AML-193 (cell line): ENCODE measurements at regions not wholly inside any gene's neighbourhood (a gene's known extent, or its start where the extent isn't known, plus 50 kb on each side); places are given as distances from the start of the nearest gene placed in this dataset.

Source experiments
- DNase-seq, 2 experiments: peaks; one replicate each; lab custom pipeline; 2025; lab: John Stamatoyannopoulos, UW

DNA sequence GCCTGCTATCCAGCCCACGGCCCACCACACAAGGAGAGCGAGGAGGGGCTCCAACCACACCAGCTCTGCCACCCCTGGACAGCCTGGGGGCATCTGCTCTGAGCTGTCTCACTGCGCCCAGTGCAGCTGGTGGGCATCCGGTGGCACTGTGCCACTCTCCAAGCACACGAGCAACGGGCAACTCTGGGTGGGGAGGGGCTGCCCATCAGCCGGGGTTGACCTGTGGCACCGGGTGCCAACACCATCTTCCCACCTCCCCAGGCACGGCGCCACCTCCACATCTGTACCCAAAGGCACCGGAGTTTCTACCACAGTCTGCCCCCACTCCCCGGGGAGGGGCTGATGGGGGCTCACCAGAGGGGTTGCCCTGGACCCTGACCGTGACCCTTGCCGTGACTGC is 241.8 kb downstream of the RBFOX3 start:
- DNase-seq = no peak

DNA sequence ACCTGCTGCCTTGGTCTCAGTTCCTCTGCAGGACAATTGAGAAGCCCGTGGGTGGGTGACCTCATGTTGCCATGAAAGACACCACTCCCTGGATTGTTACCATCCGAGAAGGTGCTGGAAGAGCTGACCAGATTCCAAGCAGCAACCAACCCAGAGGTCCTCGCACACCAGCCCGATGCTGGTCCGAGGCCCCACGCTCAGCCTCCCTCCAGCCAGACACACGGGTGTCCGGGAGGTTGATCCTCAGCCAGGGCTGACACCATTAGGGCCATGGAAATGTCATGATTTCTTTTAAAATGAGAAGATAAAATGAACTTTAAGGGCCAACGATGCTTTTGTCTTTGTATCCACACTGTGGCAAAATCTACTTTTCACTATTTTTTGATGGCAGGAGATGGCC is 242.3 kb downstream of the RBFOX3 start:
- DNase-seq = no peak

DNA sequence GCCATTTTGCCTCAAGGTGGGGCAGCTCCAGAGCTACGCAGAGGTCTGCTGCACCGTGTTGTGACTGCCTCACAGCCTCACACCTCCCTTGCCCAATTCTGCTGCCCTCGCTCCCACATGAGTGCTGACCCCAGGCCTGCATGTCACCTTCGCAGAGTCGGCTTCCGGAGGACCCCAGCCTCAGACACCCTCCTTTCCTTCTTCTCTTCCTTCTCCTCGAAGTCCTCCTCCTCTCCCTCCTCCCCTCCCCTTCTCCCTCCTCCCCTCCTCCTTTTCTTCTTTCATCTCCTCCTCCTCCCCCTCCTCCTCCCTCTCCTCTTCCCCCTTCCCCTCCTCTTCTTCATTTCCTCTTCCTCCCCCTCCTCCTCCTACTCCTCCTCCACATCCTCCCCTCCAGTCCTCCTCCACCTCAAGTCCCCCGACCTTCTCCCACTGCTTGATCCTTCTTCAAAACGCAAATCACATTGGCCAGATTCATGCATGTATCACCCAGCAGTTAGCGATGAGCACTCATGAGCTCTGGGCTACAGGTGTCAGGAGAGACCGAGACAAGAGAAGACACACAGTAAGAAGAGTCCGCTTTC is 243.8 kb downstream of the RBFOX3 start:
- no peak for DNase-seq

DNA sequence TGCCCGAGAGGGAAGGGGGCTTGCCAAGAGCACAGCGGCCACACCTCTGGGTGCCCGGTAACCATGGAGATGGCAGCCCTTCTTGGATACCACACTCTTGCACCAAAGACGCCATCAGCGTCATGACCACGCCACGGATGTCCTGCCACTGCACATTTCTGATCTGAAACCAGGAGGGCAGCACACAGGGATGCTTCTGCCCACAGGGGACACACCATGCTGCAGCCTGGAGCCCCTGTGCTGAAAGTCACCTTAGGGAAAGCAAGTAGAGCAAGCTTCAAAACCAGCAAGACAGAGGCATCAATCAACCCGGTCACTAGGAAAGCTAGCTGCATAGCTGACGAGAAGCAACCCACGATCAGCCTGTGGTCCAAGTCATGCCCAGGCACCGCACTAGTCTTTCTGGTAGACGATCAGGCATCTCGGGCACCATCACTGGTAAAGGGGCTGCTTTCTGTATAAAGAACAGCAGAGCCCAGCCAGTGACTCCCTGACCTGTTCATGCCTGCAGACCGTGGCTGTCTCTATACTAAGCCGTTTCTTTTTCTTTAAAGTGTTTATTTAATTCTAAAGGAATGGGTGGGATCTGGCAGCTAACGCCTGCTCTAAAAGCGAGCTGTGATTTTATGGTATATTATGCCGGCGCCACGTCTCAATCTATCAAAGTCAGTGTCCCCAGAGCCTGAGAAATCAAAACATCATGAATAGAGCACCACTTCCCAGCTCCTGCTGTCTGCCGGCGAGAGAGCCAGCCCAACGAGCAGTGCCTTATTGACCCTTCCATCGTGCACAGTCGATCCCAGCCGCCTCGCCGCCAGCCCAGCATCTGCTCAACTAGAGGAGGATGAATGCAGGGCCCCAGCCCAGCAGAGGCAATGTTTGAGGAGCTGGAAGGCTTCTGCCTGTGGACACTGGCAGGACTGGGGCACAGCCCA is 244.7 kb downstream of the RBFOX3 start:
- DNase-seq = no peak

DNA sequence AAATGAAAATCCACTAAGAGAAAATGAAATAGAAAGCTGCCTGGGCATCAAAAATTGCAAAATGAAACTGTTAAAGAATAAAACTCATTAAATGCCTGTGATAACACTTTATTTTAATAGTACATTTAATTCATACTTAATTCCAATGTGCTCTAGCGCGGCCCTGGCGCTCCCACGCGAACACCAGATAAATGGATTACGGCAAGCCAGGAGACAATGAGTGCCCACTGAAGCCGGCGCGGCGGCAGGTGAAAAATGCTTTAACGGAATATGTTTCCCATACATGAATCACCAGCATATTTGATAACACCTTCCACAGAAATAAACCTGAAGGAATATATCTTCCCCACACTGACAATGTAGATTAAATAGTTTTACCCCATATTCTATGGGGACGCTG is 245.5 kb downstream of the RBFOX3 start:
- DNase-seq = no peak

DNA sequence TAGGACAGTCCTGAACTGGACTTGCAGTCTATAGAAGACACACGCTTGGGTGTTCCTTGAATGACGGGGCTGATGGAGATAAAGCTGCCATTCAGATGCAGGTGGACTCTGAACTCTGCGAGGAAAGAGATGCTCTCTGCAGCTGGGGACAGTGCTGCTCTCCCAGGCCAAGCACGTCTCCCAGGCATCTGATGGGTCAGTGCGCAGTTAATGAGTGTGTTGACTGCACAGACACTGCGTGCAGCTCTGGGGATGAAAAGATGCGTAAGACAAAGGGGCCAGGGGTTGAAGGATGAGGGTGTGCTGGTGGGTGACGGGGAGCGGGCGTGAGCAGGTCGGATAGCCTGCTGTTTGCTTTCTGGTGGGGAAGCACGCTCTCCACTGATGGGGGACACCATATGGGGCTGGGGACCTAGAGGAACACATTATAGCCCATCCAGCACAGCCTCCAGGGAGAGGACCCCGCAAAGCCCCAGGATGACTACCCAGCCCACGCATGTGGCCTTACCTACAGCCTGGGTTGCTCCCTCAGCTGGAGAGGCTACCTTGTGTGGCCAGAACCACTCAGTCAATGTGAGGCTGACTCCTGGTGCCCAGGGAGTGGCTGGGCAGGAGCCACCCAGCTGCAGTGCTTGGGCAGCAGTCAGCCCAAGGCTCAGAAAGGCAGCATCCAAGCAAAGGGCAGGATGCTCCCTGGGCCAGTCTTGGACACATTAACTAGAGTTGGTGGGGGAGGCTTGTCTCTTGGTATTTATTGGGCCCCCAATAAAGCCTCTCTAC is 246.3 kb downstream of the RBFOX3 start:
- DNase-seq = no peak

DNA sequence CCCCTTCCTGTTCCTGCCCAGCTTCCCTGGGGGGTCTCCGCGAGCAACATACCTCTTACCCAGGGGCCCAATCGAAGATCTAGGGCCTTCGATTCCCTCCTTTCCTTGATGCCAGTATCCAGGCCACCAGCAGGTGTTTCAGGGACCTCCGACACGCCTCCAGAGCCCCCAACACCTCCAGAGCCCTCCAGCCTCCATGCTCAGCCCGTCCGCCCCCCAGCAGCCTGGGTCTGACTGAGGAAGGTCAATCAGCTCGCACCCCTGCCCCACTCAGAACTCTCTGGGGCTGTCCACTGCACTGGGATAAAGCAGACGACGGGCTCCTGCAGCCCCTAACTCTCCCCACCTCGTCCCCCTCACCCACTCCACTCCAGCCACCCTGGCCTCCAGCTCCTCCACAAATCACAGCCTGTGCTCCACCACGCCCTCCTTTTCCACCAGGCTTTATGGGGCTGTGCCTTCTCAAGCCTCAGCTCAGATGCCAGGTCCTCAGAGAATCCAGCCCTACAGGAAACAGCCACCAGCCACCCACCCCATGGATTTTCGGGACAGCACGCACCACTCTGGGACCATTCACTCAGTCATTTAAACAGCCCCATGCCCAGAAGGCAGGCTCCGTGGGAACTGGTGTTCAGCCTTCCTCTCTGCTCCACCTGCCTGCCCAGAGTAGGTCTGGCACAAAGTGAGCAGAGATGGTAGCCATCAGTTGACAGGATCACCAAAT is 247.1 kb downstream of the RBFOX3 start:
- no peak for DNase-seq

DNA sequence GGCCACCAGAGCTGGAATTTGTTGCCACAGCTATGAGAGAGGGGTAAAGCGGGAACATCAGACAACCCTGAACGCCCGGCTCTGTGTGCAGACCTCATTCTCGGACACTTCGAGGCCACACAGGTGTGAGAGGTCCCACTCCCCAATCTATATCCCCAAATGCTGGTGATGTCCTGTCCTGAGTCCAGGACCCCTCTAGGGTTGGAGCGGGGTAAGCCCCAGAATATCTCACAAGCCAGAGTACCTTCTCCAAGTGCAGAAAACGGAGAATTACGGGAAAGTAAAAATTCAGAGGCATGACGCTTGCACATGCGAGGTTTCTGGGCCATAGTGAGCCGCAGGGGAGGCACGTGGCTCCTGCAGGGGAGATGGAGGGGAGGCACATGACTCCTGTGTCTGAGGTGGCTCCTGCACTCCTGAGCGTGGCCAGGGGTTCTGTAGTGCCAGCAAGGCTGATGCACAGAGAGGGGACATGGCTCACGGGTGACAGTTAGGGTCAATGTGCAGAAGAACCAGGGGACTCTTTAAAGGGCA is 248.0 kb downstream of the RBFOX3 start:
- no peak for DNase-seq

DNA sequence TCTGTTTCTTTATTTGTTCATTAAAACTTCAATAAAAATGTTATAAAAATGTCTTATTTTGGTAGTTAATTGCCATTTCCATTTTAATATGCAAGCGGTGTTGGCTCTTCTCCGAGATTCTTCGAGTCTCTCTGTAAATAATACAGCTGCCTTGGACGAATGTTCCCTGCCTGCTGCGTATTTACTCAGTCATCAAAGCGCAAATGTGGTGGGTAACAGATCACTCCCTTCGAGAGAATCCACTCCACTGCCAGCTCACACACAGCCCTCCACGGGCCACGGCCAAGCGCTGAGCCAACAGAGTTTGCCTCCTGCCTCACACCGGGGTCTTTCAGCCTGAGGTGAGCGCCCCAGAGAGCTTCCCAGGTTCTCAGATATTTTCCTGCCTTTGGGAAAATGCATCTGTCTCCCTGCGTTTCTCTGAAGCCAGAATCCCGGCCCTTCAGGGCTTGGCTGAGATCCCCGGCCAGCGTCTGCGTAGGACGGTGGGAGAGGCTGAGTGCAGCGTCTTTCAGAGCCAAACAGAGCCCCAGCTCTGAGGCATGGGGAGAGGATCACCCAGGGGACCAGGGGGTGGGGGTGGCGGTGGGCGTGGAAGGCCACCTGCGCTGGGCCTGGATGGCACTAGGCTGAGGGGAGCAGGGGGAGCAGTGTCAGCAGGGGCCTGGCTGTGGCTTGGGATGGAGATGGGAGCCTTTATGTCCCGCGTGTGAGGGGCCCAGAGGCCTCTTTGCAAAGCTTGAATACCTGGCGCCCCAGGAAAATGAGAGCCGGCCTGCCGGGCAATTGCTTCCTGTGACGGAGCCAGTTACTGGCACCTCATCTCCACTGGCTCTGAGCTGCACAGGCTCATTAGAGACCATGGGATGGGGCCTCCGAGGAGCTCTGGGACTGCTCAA is 248.7 kb downstream of the RBFOX3 start:
- no peak for DNase-seq

DNA sequence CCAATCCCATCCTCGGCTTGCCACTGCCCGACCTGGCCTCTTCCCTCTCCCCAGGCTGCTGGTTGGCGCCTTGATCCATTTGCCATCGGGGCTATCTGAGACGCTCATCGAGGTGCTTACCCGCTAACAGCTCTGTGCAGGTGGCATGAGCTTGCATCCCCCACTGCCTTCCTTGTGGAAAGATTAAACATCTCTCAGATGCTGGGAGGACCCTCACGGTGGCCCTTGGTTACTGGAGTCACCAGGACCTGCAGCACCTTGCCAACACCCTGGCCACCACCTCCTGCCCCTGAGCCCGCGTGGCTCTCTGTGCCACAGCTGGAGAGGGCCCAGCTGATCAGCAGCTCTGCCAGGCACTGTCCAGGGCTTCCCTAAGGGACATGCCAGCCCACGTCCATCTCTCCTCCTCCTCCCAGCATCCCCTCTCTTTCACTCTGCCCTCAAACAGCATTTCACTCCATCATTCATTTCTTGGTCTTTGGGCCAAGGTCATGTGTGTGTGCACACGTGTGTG is 249.6 kb downstream of the RBFOX3 start:
- DNase-seq = no peak

DNA sequence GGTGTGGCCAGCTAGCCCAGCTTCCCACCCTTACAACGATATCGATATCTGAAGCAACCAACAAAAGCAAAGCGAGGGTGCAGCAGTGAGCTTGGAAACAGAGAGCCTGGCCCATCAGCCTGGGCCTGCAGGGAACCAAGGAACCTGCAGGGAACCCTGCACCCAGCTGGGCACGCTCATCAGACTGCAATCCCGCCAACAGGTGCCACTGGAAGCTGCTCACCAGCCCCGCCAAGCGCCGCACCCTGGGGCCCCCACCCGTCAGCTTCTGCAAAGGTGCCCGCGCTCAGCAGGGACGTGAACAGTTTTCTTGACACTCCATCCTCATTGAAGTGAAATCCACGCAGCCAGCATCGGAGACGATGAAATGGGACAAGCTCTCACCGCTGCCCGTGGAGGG is 250.7 kb downstream of the RBFOX3 start:
- no peak for DNase-seq

DNA sequence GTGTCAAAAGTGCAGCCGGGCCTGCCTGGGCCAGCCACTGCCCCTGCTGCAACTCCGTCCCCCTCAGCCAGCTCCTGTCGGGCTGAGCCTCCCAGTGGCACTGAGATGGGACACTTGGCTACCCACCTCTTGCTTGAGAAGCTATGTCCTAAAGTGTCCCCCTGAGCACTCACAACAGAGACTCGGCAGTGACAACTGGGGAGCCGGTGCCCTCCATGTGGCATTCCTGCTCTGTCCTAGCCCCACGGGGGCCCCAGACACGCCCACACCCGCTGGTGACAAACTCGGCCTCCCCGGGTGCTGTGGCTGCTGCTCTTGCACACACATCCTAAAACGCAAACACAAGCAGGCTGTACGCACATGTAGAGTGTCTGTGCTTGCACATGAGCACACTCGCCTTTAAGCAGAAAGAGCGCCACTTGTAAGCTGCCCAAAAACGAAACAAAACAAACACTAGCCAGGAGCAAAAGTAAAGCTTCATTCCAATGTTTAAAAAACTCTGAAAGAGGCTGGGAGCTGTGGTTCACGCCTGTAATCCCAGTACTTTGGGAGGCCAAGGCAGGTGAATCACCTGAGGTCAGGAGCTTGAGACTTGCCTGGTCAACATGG is 253.9 kb downstream of the RBFOX3 start:
- DNase-seq = no peak

DNA sequence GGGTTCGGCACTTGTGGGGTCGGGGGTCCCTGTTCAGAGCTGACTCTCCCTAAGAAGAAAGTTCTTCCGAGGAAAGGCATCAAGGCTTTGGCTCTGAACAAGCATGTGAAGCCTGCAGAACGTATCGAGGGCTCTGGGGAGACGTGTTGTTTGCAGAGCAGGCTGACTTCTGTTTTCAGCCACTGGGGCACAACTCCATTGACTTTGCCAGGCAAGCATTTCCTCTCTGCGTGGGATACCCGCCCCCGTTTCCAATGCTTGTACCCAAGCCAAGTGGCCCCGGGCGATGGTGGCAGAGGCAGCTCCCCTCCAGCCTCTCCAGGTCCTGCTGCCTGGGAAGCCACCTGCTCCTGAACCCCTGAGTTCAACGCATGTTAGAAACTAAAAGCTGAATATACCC is 255.7 kb downstream of the RBFOX3 start:
- no peak for DNase-seq

DNA sequence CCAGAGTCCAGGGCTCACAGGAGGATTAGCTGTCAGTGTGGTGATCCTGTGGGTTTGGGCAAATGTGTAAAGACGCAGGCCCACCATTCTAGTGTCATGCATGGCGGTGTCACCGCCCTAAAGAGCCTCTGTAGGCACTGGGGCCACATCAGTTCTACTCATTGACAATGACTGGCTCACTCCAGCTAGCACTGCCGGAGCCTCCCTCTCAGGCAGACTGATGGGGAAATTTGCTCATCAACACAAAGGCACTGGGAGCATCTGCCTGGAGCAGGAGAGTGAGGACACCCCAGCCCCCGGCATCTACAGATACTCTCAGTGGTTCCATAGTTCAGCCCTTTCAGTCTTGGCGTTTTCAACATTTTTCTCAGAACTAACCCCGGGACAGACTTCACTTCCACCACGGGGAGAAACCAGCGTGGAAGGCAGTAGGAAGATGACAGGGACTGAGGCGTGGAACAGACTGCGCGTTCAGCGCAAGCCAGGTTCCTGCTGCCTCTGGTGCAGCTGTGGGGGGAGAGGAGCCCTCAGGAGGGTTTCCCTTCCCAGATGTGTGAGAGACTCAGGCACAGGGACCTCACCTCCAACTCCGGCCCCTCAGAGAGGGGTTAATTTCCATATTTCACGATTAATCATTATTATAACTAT is 256.6 kb downstream of the RBFOX3 start:
- DNase-seq = no peak

DNA sequence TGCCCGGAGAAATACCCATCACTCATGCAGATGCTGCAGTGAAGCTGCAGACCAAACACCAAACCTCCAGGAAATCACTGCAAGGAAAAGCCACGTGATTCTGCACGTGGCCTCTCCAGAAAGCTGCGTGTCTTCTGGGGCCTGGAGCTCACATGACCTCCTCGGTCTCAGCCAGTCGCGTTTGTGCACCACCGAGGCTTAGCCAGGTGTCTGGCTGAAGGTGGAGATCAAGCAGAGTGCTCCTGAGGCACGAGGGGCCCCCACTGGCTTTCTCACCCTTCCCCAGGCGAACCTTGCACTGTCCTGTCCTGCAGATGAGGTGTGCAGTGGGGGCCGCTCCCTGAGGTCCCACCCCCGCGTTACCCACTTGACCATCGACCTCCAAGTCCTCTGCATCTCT is 257.3 kb downstream of the RBFOX3 start:
- DNase-seq = no peak

DNA sequence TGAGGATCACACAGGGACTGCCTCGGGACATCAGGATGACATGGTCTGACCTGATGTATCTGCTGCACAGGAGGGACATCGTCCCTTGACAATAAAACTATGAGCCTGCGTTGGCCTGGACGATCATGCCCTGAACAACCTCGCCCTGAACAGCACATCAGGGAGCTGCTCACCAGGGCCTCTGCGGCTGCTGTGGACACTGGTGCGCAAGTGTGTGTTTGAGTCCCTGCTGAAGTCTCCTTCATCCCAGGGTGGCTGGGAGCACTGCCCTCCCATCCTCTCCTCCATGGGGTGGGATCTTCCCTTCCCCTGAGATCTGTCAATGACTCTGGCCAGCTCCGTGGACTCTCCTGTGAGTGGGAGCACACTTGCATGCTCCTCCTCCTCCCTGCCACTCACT is 257.8 kb downstream of the RBFOX3 start:
- no peak for DNase-seq

DNA sequence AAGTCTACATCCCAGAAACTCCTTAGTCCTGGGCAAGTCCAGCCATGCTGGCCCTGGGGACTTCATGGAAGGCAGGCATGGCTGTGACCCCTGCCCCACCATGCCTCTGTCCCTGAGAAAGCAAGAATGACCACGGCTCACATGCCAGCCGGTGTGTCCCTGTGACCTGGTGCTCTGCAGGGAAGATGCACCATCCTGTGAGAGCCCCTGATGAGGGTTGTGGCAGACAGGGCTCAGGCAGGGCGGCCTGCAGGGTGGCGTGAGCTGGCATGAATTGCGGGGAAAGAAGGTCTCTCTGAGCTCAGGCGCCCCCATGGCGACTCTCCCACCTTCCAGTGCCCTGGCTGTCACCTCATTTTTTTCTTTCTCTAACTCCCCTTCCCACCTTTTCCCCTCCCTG is 260.3 kb downstream of the RBFOX3 start:
- no peak for DNase-seq

DNA sequence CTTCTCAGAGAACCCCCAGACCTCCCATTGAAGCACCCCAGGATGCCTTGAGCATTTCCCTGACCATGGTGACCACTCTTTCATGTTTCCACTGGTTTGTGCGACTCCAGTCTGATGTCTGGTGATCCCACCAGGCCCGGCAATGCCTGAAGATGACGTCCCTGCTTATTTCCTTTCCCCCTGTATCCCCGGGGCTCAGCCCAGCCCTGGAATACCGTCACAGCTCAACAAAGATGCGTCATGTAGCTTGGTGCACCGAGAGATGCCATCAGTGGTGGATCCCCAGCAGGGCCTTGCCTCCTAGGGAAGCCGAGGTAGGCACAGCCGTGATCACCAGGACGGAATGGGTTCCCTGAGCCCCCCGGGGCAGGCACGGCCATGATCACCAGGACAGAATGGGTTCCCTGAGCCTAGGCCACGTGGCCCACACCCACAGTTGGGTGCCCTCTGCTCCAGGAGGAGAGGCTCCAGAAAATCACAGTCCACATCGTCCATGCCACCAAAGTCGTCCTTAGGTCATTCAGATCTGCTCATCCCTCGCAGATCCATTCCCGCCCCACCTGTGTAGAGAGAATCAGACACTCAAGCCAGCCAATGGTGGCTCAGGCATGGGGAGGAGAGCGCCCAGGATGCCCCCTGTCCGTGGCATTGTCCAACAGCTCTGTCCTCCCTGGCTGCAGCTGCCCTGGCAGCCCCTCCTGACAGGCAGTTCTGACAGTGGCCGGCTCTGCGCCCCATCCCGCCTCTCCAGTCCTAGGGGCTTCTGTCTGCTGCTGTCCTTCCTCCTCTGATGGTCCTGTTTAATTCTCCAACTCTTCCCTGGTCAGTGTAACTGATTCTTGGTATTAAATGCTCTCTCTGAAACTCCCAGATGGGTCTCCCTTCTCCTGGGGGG is 261.1 kb downstream of the RBFOX3 start:
- no peak for DNase-seq

DNA sequence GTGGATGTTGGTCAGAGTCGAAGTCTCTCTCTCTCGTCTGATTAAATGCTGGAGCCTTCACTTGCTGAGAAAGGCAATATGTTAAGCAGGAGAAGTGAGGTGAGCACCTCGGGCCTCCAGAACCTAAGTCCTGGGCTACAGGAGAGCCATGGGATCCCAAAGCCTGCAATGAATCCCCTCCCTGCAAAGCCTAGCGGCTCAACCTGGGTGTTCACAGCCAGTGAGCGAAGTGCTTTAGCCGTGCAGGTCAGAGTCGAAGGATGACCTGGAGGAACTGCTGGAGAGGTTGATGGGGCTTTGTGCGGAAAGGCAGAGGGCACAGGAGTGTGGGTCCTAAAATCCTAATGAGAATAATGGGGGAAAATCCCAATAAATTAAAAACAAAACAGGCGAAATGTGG is 267.8 kb downstream of the ENGASE start:
- DNase-seq = no peak
